ENCODE measurements at regions not wholly inside any gene's neighbourhood (a gene's known extent, or its start where the extent isn't known, plus 50 kb on each side); places are given as distances from the start of the nearest gene placed in this dataset.

- no peak overlapping the region for H3K27ac ChIP-seq (ENCODE audit: insufficient read depth, low read depth, low read length)
- TF ChIP-seq FOS (IDR thresholded peaks at IDR 0.05; ENCODE audit: borderline replicate concordance, insufficient read depth, low read length), result no peak
- TF ChIP-seq POLR2AphosphoS5 (IDR thresholded peaks at IDR 0.05; ENCODE audit: insufficient read depth, low read depth, low read length), result no peak
- TF ChIP-seq MYC (IDR thresholded peaks at IDR 0.05; ENCODE audit: low read depth, low read length), result no peak
- TF ChIP-seq, protein P1, sequence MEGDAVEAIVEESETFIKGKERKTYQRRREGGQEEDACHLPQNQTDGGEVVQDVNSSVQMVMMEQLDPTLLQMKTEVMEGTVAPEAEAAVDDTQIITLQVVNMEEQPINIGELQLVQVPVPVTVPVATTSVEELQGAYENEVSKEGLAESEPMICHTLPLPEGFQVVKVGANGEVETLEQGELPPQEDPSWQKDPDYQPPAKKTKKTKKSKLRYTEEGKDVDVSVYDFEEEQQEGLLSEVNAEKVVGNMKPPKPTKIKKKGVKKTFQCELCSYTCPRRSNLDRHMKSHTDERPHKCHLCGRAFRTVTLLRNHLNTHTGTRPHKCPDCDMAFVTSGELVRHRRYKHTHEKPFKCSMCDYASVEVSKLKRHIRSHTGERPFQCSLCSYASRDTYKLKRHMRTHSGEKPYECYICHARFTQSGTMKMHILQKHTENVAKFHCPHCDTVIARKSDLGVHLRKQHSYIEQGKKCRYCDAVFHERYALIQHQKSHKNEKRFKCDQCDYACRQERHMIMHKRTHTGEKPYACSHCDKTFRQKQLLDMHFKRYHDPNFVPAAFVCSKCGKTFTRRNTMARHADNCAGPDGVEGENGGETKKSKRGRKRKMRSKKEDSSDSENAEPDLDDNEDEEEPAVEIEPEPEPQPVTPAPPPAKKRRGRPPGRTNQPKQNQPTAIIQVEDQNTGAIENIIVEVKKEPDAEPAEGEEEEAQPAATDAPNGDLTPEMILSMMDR (IDR thresholded peaks at IDR 0.05; ENCODE audit: extremely low read depth in 1 of 2, insufficient read depth in 1 of 2, low read depth in 1 of 2, low read length in 2 of 2), result no peak
- H3K79me2 ChIP-seq (ENCODE audit: control insufficient read depth, insufficient read depth, low read length), result no peaks in the 10 kb centered on the region
- H2AFZ ChIP-seq (ENCODE audit: low read depth, low read length), result no peak overlapping the region
- DNase-seq (ENCODE audit: low read depth, low spot score) (no peak), FAIRE-seq (no peak)
- no peak overlapping the region for H3K4me3 ChIP-seq (replicated peaks in 1 of 3; ENCODE audit: insufficient read depth in 1 of 3, low read depth in 1 of 3, low read length in 3 of 3)
- no peaks in the 10 kb centered on the region for H3K9me1 ChIP-seq (replicated peaks; ENCODE audit: control insufficient read depth, extremely low read depth, insufficient read depth, low read length)
- H3K27me3 ChIP-seq (ENCODE audit: control insufficient read depth in 2 of 2, insufficient read depth in 2 of 2, low read length in 2 of 2), result no peaks in the 10 kb centered on the region
- no peaks in the 10 kb centered on the region for H4K20me1 ChIP-seq (replicated peaks; ENCODE audit: control insufficient read depth, extremely low read depth, insufficient read depth, low read length)
- no peak overlapping the region for H3K4me2 ChIP-seq (ENCODE audit: insufficient read depth, low read length)
- H3K36me3 ChIP-seq (ENCODE audit: control insufficient read depth in 2 of 2, extremely low read depth in 1 of 2, insufficient read depth in 2 of 2, low read length in 2 of 2), result no peaks in the 10 kb centered on the region
- no TSS peak for BruUV-seq (replicated peaks)
- H3K4me1 ChIP-seq (ENCODE audit: control insufficient read depth, extremely low read depth, insufficient read depth, low read length), result no peaks in the 10 kb centered on the region
- intact Hi-C loops (cut with micrococcal nuclease) (no loop called here), dilution Hi-C loops (cut with MboI; ENCODE audit: extremely low pct_ligation_motif_present, low sequenced_read_pairs) (no loop called here)
- no peaks in the 10 kb centered on the region for H3K9me3 ChIP-seq (replicated peaks; ENCODE audit: control insufficient read depth, insufficient read depth, low read length)
- ChIA-PET CTCF (no interaction called here), POLR2A (no interaction called here)
- H3K9ac ChIP-seq (replicated peaks; ENCODE audit: extremely low read depth, insufficient read depth, low read length), result no peak overlapping the region
These were observed 206.5 kb upstream of the PDE10A start for GRCh38 chr6:165869526-165869925.

DNA sequence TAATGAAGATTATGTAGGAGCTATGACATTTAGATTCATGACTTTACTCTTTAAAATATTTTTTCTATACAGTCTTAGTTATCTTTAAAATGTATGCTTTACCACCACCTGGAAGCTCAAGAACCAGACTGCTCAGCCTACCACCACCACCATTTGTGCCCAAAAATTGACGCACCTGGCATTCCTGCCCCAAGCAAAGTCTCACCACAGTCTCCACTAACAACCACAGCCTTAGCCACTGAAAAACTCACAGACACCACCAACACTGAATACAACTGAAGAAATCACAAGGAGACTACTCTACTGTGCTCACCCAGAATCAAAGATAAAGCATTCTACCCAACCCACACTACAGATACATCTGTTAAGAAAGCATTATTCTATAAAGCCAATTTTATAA lies 201.9 kb upstream of the PDE10A start:
- BruUV-seq (replicated peaks), result no TSS peak
- intact Hi-C loops (cut with micrococcal nuclease), result no loop called here
- Histone ChIP-seq H3K27ac (ENCODE audit: insufficient read depth, low read depth, low read length) (no peak overlapping the region), H4K20me1 (replicated peaks; ENCODE audit: control insufficient read depth, extremely low read depth, insufficient read depth, low read length) (no peaks in the 10 kb centered on the region), H3K79me2 (ENCODE audit: control insufficient read depth, insufficient read depth, low read length) (no peaks in the 10 kb centered on the region), H3K27me3 (ENCODE audit: control insufficient read depth in 2 of 2, insufficient read depth in 2 of 2, low read length in 2 of 2) (no peaks in the 10 kb centered on the region), H3K36me3 (ENCODE audit: control insufficient read depth in 2 of 2, extremely low read depth in 1 of 2, insufficient read depth in 2 of 2, low read length in 2 of 2) (no peaks in the 10 kb centered on the region), H3K4me1 (ENCODE audit: control insufficient read depth, extremely low read depth, insufficient read depth, low read length) (no peaks in the 10 kb centered on the region), H3K4me2 (ENCODE audit: insufficient read depth, low read length) (no peak overlapping the region), H3K9me3 (replicated peaks; ENCODE audit: control insufficient read depth, insufficient read depth, low read length) (no peaks in the 10 kb centered on the region), H3K9ac (replicated peaks; ENCODE audit: extremely low read depth, insufficient read depth, low read length) (no peak overlapping the region), H3K4me3 (replicated peaks in 1 of 3; ENCODE audit: insufficient read depth in 1 of 3, low read depth in 1 of 3, low read length in 3 of 3) (no peak overlapping the region), H3K9me1 (replicated peaks; ENCODE audit: control insufficient read depth, extremely low read depth, insufficient read depth, low read length) (no peaks in the 10 kb centered on the region), H2AFZ (ENCODE audit: low read depth, low read length) (no peak overlapping the region)
- DNase-seq (ENCODE audit: low read depth, low spot score) (no peak), FAIRE-seq (no peak)
- ChIA-PET CTCF (no interaction called here), POLR2A (no interaction called here)
- dilution Hi-C loops (cut with MboI; ENCODE audit: extremely low pct_ligation_motif_present, low sequenced_read_pairs), result no loop called here
- TF ChIP-seq FOS (IDR thresholded peaks at IDR 0.05; ENCODE audit: borderline replicate concordance, insufficient read depth, low read length), result no peak
- TF ChIP-seq EZH2 (IDR thresholded peaks at IDR 0.05; ENCODE audit: borderline replicate concordance, low read depth, low read length, severe bottlenecking), result no peak
- TF ChIP-seq, protein P2, sequence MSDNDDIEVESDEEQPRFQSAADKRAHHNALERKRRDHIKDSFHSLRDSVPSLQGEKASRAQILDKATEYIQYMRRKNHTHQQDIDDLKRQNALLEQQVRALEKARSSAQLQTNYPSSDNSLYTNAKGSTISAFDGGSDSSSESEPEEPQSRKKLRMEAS (IDR thresholded peaks at IDR 0.05; ENCODE audit: insufficient read depth, insufficient read length), result no peak
- TF ChIP-seq JUN (IDR thresholded peaks at IDR 0.05; ENCODE audit: borderline replicate concordance, insufficient read depth, insufficient read length, low read depth), result no peak
- no peak for TF ChIP-seq POLR2AphosphoS5 (IDR thresholded peaks at IDR 0.05; ENCODE audit: insufficient read depth, low read depth, low read length)
- TF ChIP-seq GATA2 (IDR thresholded peaks at IDR 0.05; ENCODE audit: insufficient read depth, insufficient read length, low read depth, low read length), result no peak
- TF ChIP-seq, protein P1 (IDR thresholded peaks at IDR 0.05; ENCODE audit: extremely low read depth in 1 of 2, insufficient read depth in 1 of 2, low read depth in 1 of 2, low read length in 2 of 2), result no peak

Data from endothelial cell of umbilical vein (primary cell).